ENCODE measurements at regions not wholly inside any gene's neighbourhood (a gene's known extent, or its start where the extent isn't known, plus 50 kb on each side); places are given as distances from the start of the nearest gene placed in this dataset.

GRCh38 chr5:89904442-89904841 is 505.1 kb downstream of the CETN3 start:
- no peak for DNase-seq

DNA sequence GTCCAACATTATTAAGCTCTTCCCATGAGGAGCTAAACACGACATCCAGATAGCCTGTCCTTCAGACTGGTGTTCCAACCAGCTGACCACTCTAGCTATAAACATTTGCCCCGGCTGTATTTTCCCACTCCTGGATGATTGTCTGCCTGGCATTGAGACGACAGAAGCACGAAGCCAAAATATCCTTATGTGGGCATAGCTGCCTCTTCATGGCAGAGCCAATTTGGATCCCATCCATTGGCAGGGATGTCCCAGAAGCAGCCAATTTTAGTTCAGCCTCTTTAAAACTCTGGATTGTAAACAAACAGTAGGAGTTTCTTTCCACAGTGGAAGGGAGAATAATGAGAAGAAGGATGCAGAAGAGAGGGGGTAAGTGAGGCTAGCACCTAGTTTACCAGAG is 507.6 kb downstream of the CETN3 start:
- no peak for DNase-seq

- no peak for DNase-seq
Observed at GRCh38 chr5:89901346-89901745, 508.2 kb downstream of the CETN3 start.

GRCh38 chr5:89900346-89900745 is 509.2 kb downstream of the CETN3 start:
- no peak for DNase-seq

- DNase-seq, result no peak
Observed at GRCh38 chr5:89899559-89899958, 510.0 kb downstream of the CETN3 start.

DNA sequence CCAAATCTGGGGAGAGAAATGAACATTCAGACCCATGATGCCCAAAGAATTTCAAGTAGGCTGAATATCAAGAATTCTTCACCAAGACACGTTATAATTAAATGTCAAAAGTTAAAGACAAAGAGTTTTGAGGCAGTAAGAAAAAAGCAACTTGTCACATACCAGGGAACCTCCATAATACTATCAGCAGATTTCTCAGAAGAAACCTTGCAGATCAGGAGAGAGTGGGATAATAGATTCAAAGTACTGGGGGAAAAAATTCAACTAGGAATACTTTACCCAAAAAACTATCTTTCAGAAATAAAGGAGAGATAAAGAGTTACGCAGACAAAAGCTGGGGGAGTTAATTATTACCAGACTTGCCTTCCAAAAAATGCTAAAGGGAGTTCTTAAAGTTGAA is 516.0 kb downstream of the CETN3 start:
- no peak for DNase-seq

- DNase-seq, result no peak
Observed at GRCh38 chr5:89885670-89886069, 523.9 kb downstream of the CETN3 start.

DNA sequence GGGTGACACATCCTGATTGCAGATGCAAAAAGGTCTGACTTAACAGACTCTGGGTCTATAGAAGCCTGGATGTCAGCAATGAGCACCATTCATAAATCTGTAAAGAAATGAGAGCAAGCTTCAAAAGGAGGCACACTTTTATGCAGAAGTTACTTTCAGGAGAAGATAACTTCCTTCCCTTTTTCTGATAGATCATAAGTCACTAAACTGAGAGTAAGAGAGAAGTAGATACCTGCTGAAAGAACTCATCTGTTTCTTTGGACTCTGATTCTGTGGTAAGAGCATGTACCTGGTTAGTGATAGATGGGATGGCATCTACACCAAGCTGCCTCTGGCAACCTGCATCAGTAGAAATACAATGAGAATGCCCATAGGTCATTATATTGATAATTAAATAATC is 525.6 kb downstream of the CETN3 start:
- no peak for DNase-seq

- DNase-seq, result no peak
Observed at GRCh38 chr5:89878140-89879132, 531.1 kb downstream of the CETN3 start.

- no peak for DNase-seq
Observed at GRCh38 chr5:89871906-89872305, 537.6 kb downstream of the CETN3 start.

- no peak for DNase-seq
Observed at GRCh38 chr5:89869346-89869745, 540.2 kb downstream of the CETN3 start.

GRCh38 chr5:89866410-89866809 is 543.1 kb downstream of the CETN3 start:
- no peak for DNase-seq

- DNase-seq, result no peak
Observed at GRCh38 chr5:89864941-89865340, 544.6 kb downstream of the CETN3 start.

DNA sequence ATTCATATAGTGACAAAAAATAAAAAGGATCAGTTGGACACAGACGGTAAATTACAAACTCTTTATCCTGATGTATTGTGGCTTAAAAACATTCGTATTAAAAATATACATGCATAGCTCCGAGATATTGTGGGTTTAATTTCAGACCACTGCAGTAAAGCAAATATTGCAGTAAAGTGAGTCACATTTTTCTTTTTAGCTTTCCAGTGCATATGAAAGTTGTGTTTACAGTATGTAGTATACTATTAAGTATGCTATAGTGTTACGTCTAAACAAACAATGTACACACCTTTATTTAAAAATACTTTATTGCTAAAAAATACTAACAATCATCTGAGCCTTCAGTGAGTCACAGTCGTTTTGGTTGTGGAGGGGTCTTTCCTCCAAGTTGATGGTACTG is 551.8 kb downstream of the CETN3 start:
- DNase-seq, result no peak

GRCh38 chr5:89855417-89855816 is 554.1 kb downstream of the CETN3 start:
- DNase-seq, result no peak

DNA sequence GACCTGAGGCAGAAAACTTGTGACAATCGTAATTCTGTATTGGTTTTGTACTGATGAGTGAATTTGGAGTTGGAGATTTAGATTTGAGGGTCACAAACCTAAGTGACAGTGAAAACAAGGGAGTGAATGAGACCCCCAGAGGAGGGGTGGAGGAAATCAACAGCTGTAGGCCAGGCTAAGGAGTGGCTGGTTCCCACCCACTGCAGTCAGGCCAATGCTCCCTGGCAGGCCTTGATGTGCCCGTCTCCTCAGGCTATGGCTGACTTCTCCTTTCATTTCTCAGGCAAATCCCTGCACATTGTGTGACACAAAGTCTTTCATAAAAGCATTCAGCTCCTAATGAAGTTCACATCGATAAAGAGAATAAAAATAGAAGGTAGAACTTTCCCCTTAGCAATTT is 557.6 kb downstream of the CETN3 start:
- DNase-seq, result no peak

DNA sequence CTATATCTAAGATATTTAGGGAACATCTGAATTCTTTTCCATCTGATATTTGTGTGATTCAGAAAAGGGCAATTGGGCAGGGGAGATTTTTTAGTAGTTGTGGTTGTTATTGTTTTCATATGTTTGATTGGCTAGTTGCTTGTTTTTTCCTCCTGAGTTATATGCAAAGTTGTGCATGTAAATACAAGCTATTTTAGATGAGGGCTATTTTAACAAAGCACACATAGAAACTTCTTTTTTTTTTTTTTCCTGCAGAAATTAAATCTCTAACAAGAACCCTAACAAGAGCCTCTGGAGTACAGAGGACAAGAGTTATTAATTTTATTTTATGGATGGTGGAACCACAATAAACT is 559.1 kb downstream of the CETN3 start:
- no peak for DNase-seq

GRCh38 chr5:89849830-89850512 is 559.6 kb downstream of the CETN3 start:
- no peak for DNase-seq

DNA sequence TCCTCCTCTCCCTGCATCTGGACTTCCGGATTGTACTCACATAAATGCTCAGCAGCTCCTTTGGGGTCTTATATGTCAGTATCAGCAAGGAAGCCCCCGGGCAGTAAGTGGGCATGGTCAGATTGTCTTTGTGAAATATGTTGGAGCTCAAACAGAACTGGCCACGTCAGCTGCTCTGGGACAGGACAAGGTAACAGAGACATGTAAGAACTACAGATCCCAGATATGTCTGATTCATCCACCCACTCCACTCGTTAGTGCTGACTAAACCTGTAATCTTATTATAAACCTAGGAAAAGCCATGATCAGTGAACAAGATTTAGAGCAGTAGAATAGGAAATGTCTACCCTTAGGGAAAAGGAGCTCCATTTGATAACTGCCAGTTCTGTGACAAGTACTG is 561.8 kb downstream of the CETN3 start:
- DNase-seq, result no peak

DNA sequence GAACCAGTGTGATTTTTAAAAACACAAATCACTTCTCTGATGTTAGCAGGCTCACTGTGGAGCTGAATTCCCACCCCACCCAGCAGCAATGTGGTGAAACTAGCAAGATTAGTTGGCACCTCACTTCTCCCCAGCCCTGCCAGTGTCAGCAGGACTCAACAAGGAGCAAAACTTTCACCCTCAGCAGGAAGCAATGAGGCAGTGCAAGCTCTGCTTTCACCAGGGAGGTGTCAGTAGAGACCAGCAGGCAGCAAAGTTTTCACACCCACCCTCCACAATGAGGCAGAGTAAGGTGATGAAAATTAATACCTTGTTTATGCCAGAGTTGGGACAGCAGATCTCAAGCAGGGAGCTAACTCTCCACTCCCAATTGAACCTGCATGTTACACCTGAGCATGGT is 565.0 kb downstream of the CETN3 start:
- DNase-seq, result no peak

DNA sequence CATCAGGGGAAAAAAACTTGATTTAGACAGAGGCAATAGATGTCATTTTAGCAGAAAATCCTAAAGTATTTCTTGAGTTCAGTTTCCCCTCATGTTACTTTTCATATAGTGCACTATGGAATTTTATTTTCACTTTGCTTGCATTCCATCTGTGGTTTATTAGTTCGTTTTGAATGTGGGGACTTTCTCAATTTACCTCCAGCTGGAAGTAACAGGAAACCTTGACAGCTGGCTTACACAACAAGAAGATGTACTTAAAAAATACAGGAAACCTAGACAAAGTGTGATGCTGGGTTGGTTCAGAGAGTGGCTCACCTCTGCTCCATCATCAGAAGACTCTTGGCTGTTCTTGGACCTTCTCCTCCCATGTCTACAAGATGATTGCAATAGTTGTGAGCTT is 567.0 kb downstream of the CETN3 start:
- DNase-seq, result no peak

- DNase-seq, result no peak
Observed at GRCh38 chr5:89840906-89841305, 568.6 kb downstream of the CETN3 start.

GRCh38 chr5:89830691-89831090 is 578.9 kb downstream of the CETN3 start:
- no peak for DNase-seq

DNA sequence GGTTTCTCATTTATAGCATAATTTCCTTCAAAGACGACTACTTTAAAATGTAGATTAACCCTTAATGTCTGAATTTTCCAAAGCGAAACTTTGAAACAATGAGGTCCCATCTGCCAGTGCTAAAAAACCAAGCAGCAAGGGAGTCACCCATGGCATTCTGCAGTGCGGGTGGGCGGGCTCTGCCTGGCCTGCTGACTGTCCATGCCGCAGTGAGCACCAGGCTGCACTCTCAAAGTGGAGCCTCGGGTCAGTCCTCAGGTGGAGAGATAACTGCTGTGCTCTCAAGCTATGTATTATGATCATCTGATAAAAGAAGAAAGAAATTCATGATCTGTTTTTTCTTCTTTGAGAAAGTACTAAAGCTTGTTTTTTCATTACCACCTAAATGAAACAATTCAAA is 581.6 kb downstream of the CETN3 start:
- no peak for DNase-seq

Measured in NCI-H2171 (cell line).